Esophagus muscularis mucosa (tissue), 4 donors: ENCODE measurements at regions not wholly inside any gene's neighbourhood (a gene's known extent, or its start where the extent isn't known, plus 50 kb on each side); places are given as distances from the start of the nearest gene placed in this dataset.

Source experiments
- EP300 ChIP-seq: sonication (generic); formaldehyde crosslinking; IDR thresholded peaks from one replicate; pipeline ENCODE4 v1.6.1; 2017; ENCODE audit warnings: antibody characterized with exemption
- POLR2AphosphoS5 ChIP-seq, 2 donors: sonication (generic); formaldehyde crosslinking; IDR thresholded peaks; one replicate each; pipeline ENCODE4 v1.6.1; 2017; ENCODE audit warnings: antibody characterized with exemption in 2 of 2
- TF ChIP-seq, protein P1 (sequence below), 3 experiments: fragments of 200-600 bp in 2 of 3; fragments of 450-650 bp in 1 of 3; sonication (generic) in 2 of 3; IDR thresholded peaks; one replicate each; pipeline ENCODE4 v1.5.1; 2017 to 2019; ENCODE audit warnings: antibody characterized with exemption in 3 of 3, mild to moderate bottlenecking in 2 of 3, moderate library complexity in 1 of 3

DNA sequence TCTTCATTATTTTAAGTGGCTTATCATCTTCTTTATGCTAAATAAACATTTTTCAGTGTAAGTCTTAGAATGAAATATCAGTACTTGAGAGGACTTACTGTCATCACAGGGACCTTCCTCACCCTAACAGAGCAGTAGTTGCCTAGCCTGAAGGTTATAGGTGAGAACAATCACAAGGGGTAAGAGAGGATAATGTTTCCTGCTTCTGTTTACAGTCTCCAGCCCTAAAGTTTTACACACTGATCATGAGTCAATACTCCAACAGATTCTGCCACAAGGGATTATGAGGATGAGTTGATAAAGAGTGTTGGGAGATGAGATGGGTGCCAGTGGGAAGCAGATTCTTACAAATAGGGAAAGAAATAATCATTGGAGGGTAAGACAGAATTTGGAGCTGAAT is 265.1 kb upstream of the DAB2 start:
- TF ChIP-seq, protein P1, sequence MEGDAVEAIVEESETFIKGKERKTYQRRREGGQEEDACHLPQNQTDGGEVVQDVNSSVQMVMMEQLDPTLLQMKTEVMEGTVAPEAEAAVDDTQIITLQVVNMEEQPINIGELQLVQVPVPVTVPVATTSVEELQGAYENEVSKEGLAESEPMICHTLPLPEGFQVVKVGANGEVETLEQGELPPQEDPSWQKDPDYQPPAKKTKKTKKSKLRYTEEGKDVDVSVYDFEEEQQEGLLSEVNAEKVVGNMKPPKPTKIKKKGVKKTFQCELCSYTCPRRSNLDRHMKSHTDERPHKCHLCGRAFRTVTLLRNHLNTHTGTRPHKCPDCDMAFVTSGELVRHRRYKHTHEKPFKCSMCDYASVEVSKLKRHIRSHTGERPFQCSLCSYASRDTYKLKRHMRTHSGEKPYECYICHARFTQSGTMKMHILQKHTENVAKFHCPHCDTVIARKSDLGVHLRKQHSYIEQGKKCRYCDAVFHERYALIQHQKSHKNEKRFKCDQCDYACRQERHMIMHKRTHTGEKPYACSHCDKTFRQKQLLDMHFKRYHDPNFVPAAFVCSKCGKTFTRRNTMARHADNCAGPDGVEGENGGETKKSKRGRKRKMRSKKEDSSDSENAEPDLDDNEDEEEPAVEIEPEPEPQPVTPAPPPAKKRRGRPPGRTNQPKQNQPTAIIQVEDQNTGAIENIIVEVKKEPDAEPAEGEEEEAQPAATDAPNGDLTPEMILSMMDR (IDR thresholded peaks at IDR 0.05): no peak
- TF ChIP-seq POLR2AphosphoS5 (IDR thresholded peaks at IDR 0.05) (no peak), EP300 (no peak)
